Smooth muscle cell (in vitro differentiated cells): ENCODE measurements at regions not wholly inside any gene's neighbourhood (a gene's known extent, or its start where the extent isn't known, plus 50 kb on each side); places are given as distances from the start of the nearest gene placed in this dataset.

ENCODE experiments used
- DNase-seq: peaks from one replicate; lab custom pipeline; 2025; ENCODE audit not compliant: unreplicated experiment; lab: John Stamatoyannopoulos, UW
- H2AFZ ChIP-seq: fragments of 200-600 bp; sonication (generic); 2 replicates; pipeline ENCODE4 v1.6.0; 2016; ENCODE audit warnings: antibody characterized with exemption, low read depth, mild to moderate bottlenecking
- H3F3A ChIP-seq: fragments of 200-600 bp; sonication (generic); 2 replicates; pipeline ENCODE4 v1.6.0; 2017; ENCODE audit warnings: antibody characterized with exemption, low read depth
- H3K27ac ChIP-seq: fragments of 200-600 bp; sonication (generic); 2 replicates; pipeline ENCODE4 v1.5.1; 2016; ENCODE audit warnings: low read depth, mild to moderate bottlenecking
- H3K27me3 ChIP-seq: fragments of 200-600 bp; sonication (generic); 2 replicates; pipeline ENCODE4 v1.6.1; 2016; ENCODE audit warnings: low read depth, mild to moderate bottlenecking
- H3K36me3 ChIP-seq: fragments of 200-600 bp; sonication (generic); 2 replicates; pipeline ENCODE4 v1.5.1; 2016; ENCODE audit warnings: low read depth
- H3K4me1 ChIP-seq: fragments of 200-600 bp; sonication (generic); 2 replicates; pipeline ENCODE4 v1.5.1; 2016; ENCODE audit warnings: low read depth
- H3K4me2 ChIP-seq: fragments of 200-600 bp; sonication (generic); 2 replicates; pipeline ENCODE4 v1.6.0; 2016; ENCODE audit warnings: mild to moderate bottlenecking
- H3K4me3 ChIP-seq: fragments of 200-600 bp; sonication (generic); 2 replicates; pipeline ENCODE4 v1.5.1; 2016; ENCODE audit warnings: mild to moderate bottlenecking
- H3K79me2 ChIP-seq: fragments of 200-600 bp; sonication (generic); 2 replicates; pipeline ENCODE4 v1.6.0; 2016; ENCODE audit warnings: low read depth, mild to moderate bottlenecking
- H3K9ac ChIP-seq: fragments of 200-600 bp; sonication (generic); 2 replicates; pipeline ENCODE4 v1.6.0; 2016; ENCODE audit warnings: low read depth
- H3K9me3 ChIP-seq: fragments of 200-600 bp; sonication (generic); replicated peaks from 2 replicates; pipeline ENCODE4 v1.5.1; 2016; ENCODE audit warnings: low read depth
- H4K20me1 ChIP-seq: fragments of 200-600 bp; sonication (generic); 2 replicates; pipeline ENCODE4 v1.6.0; 2016; ENCODE audit warnings: low read depth
- WGBS: methylation state at CpG from one replicate; pipeline ENCODE4 v1.1.7; 2016; ENCODE audit warnings: low lambda C conversion rate; 5-methylcytosine and 5-hydroxymethylcytosine counted together
- TF ChIP-seq, protein P1 (sequence below): fragments of 200-600 bp; sonication (generic); IDR thresholded peaks from 2 replicates; pipeline ENCODE4 v1.5.1; 2017; ENCODE audit warnings: borderline replicate concordance, mild to moderate bottlenecking, antibody characterized with exemption; ENCODE audit not compliant: insufficient read depth, poor library complexity, severe bottlenecking

- Histone ChIP-seq H3K4me3 (no peak overlapping the region), H3K36me3 (no peaks in the 10 kb centered on the region), H3K4me2 (no peak overlapping the region), H3F3A (no peaks in the 10 kb centered on the region), H3K9me3 (no peaks in the 10 kb centered on the region), H3K9ac (no peak overlapping the region), H3K27ac (no peak overlapping the region), H3K4me1 (no peaks in the 10 kb centered on the region), H4K20me1 (no peaks in the 10 kb centered on the region), H3K27me3 (no peaks in the 10 kb centered on the region), H2AFZ (no peak overlapping the region), H3K79me2 (no peaks in the 10 kb centered on the region)
- 90% methylated on average over 1 of the region's 1 CpG for WGBS
- TF ChIP-seq, protein P1, sequence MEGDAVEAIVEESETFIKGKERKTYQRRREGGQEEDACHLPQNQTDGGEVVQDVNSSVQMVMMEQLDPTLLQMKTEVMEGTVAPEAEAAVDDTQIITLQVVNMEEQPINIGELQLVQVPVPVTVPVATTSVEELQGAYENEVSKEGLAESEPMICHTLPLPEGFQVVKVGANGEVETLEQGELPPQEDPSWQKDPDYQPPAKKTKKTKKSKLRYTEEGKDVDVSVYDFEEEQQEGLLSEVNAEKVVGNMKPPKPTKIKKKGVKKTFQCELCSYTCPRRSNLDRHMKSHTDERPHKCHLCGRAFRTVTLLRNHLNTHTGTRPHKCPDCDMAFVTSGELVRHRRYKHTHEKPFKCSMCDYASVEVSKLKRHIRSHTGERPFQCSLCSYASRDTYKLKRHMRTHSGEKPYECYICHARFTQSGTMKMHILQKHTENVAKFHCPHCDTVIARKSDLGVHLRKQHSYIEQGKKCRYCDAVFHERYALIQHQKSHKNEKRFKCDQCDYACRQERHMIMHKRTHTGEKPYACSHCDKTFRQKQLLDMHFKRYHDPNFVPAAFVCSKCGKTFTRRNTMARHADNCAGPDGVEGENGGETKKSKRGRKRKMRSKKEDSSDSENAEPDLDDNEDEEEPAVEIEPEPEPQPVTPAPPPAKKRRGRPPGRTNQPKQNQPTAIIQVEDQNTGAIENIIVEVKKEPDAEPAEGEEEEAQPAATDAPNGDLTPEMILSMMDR, result no peak
- no peak for DNase-seq
Observed at GRCh38 chr2:51859260-51859659, 827.3 kb upstream of the NRXN1 start.

DNA sequence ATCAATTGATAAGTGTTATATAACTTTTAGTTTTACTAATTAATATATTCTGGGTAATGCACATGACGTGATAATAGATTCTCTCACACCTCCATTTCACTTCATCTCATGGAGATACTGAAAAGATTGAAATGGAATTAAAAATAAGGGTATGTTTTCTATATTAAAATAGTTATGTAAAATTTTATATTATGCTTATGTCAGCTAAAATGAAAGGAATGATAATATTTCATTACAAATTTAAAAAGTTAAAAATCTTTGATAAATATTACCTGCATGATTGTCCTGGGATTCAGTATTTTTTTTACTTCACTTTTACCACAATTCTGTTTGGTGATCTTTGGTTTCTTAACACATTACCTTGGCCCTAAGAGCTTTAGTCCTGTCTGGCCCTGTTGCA is 823.8 kb upstream of the NRXN1 start:
- H3K4me3 ChIP-seq, result no peak overlapping the region
- WGBS, result 88% methylated on average over 1 of the region's 1 CpG
- TF ChIP-seq, protein P1, result no peak
- H3K4me1 ChIP-seq, result no peaks in the 10 kb centered on the region
- no peak overlapping the region for H3K27ac ChIP-seq
- no peak overlapping the region for H3K4me2 ChIP-seq
- no peaks in the 10 kb centered on the region for H3K27me3 ChIP-seq
- H3K9me3 ChIP-seq, result no peaks in the 10 kb centered on the region
- no peaks in the 10 kb centered on the region for H3K36me3 ChIP-seq
- no peaks in the 10 kb centered on the region for H3F3A ChIP-seq
- no peak overlapping the region for H2AFZ ChIP-seq
- H3K9ac ChIP-seq, result no peak overlapping the region
- no peaks in the 10 kb centered on the region for H3K79me2 ChIP-seq
- DNase-seq, result no peak
- H4K20me1 ChIP-seq, result no peaks in the 10 kb centered on the region

DNA sequence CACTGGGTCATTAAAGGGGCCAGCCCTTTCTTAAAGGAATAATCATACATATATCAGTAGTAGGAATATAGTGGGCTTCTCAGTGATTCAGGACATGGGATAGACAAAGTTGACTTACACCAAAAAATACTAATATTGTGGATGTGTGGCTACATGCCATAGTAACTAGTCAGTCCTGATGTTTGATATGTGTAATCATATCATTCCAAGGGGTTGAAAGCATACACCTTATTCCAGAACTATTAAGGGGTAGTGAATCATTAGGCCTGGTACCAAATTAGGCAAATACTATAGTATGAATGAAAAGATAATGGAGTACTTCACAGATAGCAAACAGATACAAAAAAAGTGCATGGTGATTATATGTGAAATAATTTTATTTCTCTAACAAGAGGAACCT is 814.9 kb upstream of the NRXN1 start:
- Histone ChIP-seq H3K4me2 (no peak overlapping the region), H3F3A (no peaks in the 10 kb centered on the region), H2AFZ (no peak overlapping the region), H3K27me3 (no peaks in the 10 kb centered on the region), H3K27ac (no peak overlapping the region), H3K4me3 (no peak overlapping the region), H3K4me1 (no peaks in the 10 kb centered on the region), H3K36me3 (no peaks in the 10 kb centered on the region), H3K79me2 (no peaks in the 10 kb centered on the region), H4K20me1 (no peaks in the 10 kb centered on the region), H3K9ac (no peak overlapping the region), H3K9me3 (peaks cover 3% of the 10 kb centered on the region)
- DNase-seq, result no peak
- TF ChIP-seq, protein P1, result no peak

GRCh38 chr2:51846018-51846417 is 814.1 kb upstream of the NRXN1 start:
- no peak for DNase-seq
- Histone ChIP-seq H3K79me2 (no peaks in the 10 kb centered on the region), H3K36me3 (no peaks in the 10 kb centered on the region), H3K27ac (no peak overlapping the region), H3K4me2 (no peak overlapping the region), H3F3A (no peaks in the 10 kb centered on the region), H3K9ac (no peak overlapping the region), H3K4me3 (no peak overlapping the region), H4K20me1 (no peaks in the 10 kb centered on the region), H3K4me1 (no peaks in the 10 kb centered on the region), H3K9me3 (peaks cover 3% of the 10 kb centered on the region), H2AFZ (no peak overlapping the region), H3K27me3 (no peaks in the 10 kb centered on the region)
- TF ChIP-seq, protein P1, result no peak
